ENCODE measurements at regions not wholly inside any gene's neighbourhood (a gene's known extent, or its start where the extent isn't known, plus 50 kb on each side); places are given as distances from the start of the nearest gene placed in this dataset.

DNA sequence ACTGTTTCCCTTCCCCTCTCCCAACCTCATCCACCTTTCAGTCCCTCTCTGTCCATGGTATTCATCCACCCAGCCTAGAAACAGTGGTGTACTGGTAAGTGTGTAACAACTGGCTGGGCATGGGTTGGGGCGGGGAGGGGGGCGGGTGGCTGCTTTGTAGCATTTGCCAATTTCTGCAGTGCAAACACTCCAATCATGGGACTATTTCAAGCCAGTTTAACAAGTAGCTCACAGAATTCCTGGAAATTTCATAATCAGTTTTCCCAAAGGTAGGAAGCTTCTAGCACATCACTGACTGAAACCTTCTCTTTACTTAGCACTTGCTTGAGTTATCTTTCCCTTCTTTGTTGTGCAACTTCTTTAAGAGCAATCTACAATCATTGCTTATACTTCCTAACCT is 100.8 kb upstream of the WASF3 start:
- TF ChIP-seq, protein P1, sequence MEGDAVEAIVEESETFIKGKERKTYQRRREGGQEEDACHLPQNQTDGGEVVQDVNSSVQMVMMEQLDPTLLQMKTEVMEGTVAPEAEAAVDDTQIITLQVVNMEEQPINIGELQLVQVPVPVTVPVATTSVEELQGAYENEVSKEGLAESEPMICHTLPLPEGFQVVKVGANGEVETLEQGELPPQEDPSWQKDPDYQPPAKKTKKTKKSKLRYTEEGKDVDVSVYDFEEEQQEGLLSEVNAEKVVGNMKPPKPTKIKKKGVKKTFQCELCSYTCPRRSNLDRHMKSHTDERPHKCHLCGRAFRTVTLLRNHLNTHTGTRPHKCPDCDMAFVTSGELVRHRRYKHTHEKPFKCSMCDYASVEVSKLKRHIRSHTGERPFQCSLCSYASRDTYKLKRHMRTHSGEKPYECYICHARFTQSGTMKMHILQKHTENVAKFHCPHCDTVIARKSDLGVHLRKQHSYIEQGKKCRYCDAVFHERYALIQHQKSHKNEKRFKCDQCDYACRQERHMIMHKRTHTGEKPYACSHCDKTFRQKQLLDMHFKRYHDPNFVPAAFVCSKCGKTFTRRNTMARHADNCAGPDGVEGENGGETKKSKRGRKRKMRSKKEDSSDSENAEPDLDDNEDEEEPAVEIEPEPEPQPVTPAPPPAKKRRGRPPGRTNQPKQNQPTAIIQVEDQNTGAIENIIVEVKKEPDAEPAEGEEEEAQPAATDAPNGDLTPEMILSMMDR (IDR thresholded peaks at IDR 0.05; ENCODE audit: extremely low read depth in 1 of 2, insufficient read depth in 1 of 2, low read depth in 1 of 2, low read length in 2 of 2), result no peak
- TF ChIP-seq POLR2A (IDR thresholded peaks at IDR 0.05; ENCODE audit: low read depth, low read length), result no peak
- TF ChIP-seq POLR2AphosphoS5 (IDR thresholded peaks at IDR 0.05; ENCODE audit: insufficient read depth, low read depth, low read length), result no peak
- TF ChIP-seq JUN (IDR thresholded peaks at IDR 0.05; ENCODE audit: borderline replicate concordance, insufficient read depth, insufficient read length, low read depth), result no peak
- TF ChIP-seq EZH2 (IDR thresholded peaks at IDR 0.05; ENCODE audit: borderline replicate concordance, low read depth, low read length, severe bottlenecking), result no peak
- TF ChIP-seq, protein P2, sequence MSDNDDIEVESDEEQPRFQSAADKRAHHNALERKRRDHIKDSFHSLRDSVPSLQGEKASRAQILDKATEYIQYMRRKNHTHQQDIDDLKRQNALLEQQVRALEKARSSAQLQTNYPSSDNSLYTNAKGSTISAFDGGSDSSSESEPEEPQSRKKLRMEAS (IDR thresholded peaks at IDR 0.05; ENCODE audit: insufficient read depth, insufficient read length), result no peak
- TF ChIP-seq FOS (IDR thresholded peaks at IDR 0.05; ENCODE audit: borderline replicate concordance, insufficient read depth, low read length), result no peak
- TF ChIP-seq MYC (IDR thresholded peaks at IDR 0.05; ENCODE audit: low read depth, low read length), result no peak

Data from endothelial cell of umbilical vein (primary cell).